ENCODE measurements at regions not wholly inside any gene's neighbourhood (a gene's known extent, or its start where the extent isn't known, plus 50 kb on each side); places are given as distances from the start of the nearest gene placed in this dataset.

GRCh38 chr12:75781532-75782046 is 250.0 kb downstream of the PHLDA1 start:
- ChIA-PET POLR2A (no interaction called here), CTCF (interaction anchor here (0.6 to 1.7 kb wide), 3 partner anchors 16 to 585 kb away, joined by 3 to 6 read pairs (median 4); no protein-coding TSS in a partner anchor)
- Histone ChIP-seq H3F3A (replicated peaks; ENCODE audit: insufficient read depth) (peaks cover 11% of the 10 kb centered on the region), H3K27me3 (ENCODE audit: insufficient read depth) (no peaks in the 10 kb centered on the region), H4K20me1 (ENCODE audit: insufficient read depth) (no peaks in the 10 kb centered on the region), H2AFZ (ENCODE audit: low read depth) (no peak overlapping the region), H3K79me2 (ENCODE audit: insufficient read depth) (no peaks in the 10 kb centered on the region), H3K4me2 (no peak overlapping the region), H3K9ac (no peak overlapping the region), H3K27ac (ENCODE audit: low read depth in 2 of 2, low read length in 1 of 2) (0 out of 4 replicates have a peak overlapping the region, but pooled peaks of 1 of the 2 experiments have one; percentile 12), H3K4me3 (ENCODE audit: low read depth in 2 of 2, low read length in 1 of 2) (no peak overlapping the region), H3K4me1 (ENCODE audit: control insufficient read depth in 1 of 2, insufficient read depth in 2 of 2, low read depth in 1 of 2, low read length in 1 of 2) (peaks cover 13 to 24% of the 10 kb centered on the region in 2 experiments; a peak in 2 of 4 replicates), H3K36me3 (replicated peaks in 1 of 2; ENCODE audit: control insufficient read depth in 1 of 2, insufficient read depth in 2 of 2, low read length in 1 of 2) (no peaks in the 10 kb centered on the region), H3K9me2 (no peaks in the 10 kb centered on the region; the same call in 1 of the 2 replicates), H3K9me3 (no peaks in the 10 kb centered on the region)
- no peak for DNase-seq
- 9% methylated on average over 2 of the region's 2 CpGs for WGBS (ENCODE audit: low lambda C conversion rate)
- TF ChIP-seq JUND (IDR thresholded peaks at IDR 0.05) (peak; percentile 87), YY1 (IDR thresholded peaks at IDR 0.05; ENCODE audit: low read depth) (no peak), USF1 (IDR thresholded peaks at IDR 0.05; ENCODE audit: borderline replicate concordance, low read depth) (peak; percentile 69), GATA2 (CRISPR knock-in tag; IDR thresholded peaks at IDR 0.05) (peak; percentile 62), TAF1 (IDR thresholded peaks at IDR 0.05; ENCODE audit: borderline replicate concordance, low read depth, low read length) (no peak), EP300 (IDR thresholded peaks at IDR 0.05; ENCODE audit: borderline replicate concordance in 1 of 2, low read depth in 1 of 2, low read length in 1 of 2) (peak; percentile 6 to 80; a peak in 1 of 4 replicates), IRF3 (IDR thresholded peaks at IDR 0.05; ENCODE audit: low read depth, low read length) (no peak), CTCF (IDR thresholded peaks at IDR 0.05) (no peak), NFIC (IDR thresholded peaks at IDR 0.05; ENCODE audit: borderline replicate concordance) (peak; percentile 56; the same call in 1 of the 2 replicates), RXRA (IDR thresholded peaks at IDR 0.05; ENCODE audit: borderline replicate concordance, low read depth) (peak; percentile 77), FOXM1 (IDR thresholded peaks at IDR 0.05; ENCODE audit: low read depth) (0 out of 2 replicates have a peak, but pooled peaks have one; percentile 34), MXI1 (IDR thresholded peaks at IDR 0.05; ENCODE audit: low read depth, low read length) (no peak), SMC3 (IDR thresholded peaks at IDR 0.05; ENCODE audit: low read depth, low read length) (no peak), ELF1 (IDR thresholded peaks at IDR 0.05) (no peak), RFX5 (IDR thresholded peaks at IDR 0.05; ENCODE audit: low read length) (no peak), GABPA (IDR thresholded peaks at IDR 0.05; ENCODE audit: low read depth) (no peak), FOXJ3 (CRISPR knock-in tag; IDR thresholded peaks at IDR 0.05) (no peak), RAD21 (IDR thresholded peaks at IDR 0.05; ENCODE audit: low read length) (no peak), POLR2AphosphoS5 (IDR thresholded peaks at IDR 0.05; ENCODE audit: low read depth, low read length) (no peak), TEAD4 (IDR thresholded peaks at IDR 0.05; ENCODE audit: borderline replicate concordance, insufficient read depth) (peak; percentile 58; the same call in 1 of the 2 replicates), RCOR1 (IDR thresholded peaks at IDR 0.05; ENCODE audit: low read length) (no peak), REST (IDR thresholded peaks at IDR 0.05; ENCODE audit: low read depth, low read length) (no peak), TCF12 (IDR thresholded peaks at IDR 0.05) (peak; percentile 86), CHD2 (IDR thresholded peaks at IDR 0.05; ENCODE audit: low read length, partially characterized antibody) (no peak), FOSL2 (IDR thresholded peaks at IDR 0.05; ENCODE audit: borderline replicate concordance, low read depth) (peak; percentile 80), MEF2A (IDR thresholded peaks at IDR 0.05; ENCODE audit: borderline replicate concordance, low read depth) (peak; percentile 40; the same call in 1 of the 2 replicates)
- TF ChIP-seq, protein P1, sequence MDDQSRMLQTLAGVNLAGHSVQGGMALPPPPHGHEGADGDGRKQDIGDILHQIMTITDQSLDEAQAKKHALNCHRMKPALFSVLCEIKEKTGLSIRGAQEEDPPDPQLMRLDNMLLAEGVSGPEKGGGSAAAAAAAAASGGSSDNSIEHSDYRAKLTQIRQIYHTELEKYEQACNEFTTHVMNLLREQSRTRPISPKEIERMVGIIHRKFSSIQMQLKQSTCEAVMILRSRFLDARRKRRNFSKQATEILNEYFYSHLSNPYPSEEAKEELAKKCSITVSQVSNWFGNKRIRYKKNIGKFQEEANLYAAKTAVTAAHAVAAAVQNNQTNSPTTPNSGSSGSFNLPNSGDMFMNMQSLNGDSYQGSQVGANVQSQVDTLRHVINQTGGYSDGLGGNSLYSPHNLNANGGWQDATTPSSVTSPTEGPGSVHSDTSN (IDR thresholded peaks at IDR 0.05): peak; percentile 94
